ENCODE measurements at regions not wholly inside any gene's neighbourhood (a gene's known extent, or its start where the extent isn't known, plus 50 kb on each side); places are given as distances from the start of the nearest gene placed in this dataset.

DNA sequence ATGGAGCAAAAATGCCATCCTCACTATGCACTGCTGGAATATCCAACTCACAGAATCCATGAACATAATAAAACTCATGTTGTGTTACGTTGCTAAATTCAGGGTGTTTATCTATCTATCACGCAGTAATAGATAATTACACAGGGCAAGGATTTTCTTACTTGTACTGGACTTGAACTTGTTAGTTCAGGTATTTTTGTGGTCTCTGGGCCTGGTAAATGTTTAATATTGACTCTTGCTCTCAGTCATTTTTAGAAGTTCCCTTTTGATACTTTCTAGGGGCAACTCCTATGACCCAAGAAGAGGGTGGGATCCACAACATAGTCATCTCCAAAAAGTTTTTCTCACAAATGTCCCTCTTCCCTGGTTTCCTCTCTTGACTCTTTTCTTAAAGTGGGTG is 522.4 kb upstream of the IGFBP7 start:
- TF ChIP-seq CTCF (tag by site-specific recombination; IDR thresholded peaks at IDR 0.05) (no peak), SETDB1 (IDR thresholded peaks at IDR 0.05; ENCODE audit: insufficient read length, low read length) (no peak), GLI2 (tag by site-specific recombination; IDR thresholded peaks at IDR 0.05; ENCODE audit: borderline replicate concordance, low read depth) (no peak), KLF1 (tag by site-specific recombination; IDR thresholded peaks at IDR 0.05) (no peak), ZNF660 (tag by site-specific recombination; IDR thresholded peaks at IDR 0.05) (no peak), ZNF654 (tag by site-specific recombination; IDR thresholded peaks at IDR 0.05; ENCODE audit: low read depth) (no peak), REST (tag by site-specific recombination; IDR thresholded peaks at IDR 0.05) (no peak), ZNF202 (tag by site-specific recombination; IDR thresholded peaks at IDR 0.05; ENCODE audit: borderline replicate concordance) (no peak), HOXC10 (CRISPR knock-in tag; IDR thresholded peaks at IDR 0.05) (no peak), ZNF138 (tag by site-specific recombination; IDR thresholded peaks at IDR 0.05; ENCODE audit: borderline replicate concordance) (no peak), ZNF121 (tag by site-specific recombination; IDR thresholded peaks at IDR 0.05) (no peak)
- TF ChIP-seq, protein P1, sequence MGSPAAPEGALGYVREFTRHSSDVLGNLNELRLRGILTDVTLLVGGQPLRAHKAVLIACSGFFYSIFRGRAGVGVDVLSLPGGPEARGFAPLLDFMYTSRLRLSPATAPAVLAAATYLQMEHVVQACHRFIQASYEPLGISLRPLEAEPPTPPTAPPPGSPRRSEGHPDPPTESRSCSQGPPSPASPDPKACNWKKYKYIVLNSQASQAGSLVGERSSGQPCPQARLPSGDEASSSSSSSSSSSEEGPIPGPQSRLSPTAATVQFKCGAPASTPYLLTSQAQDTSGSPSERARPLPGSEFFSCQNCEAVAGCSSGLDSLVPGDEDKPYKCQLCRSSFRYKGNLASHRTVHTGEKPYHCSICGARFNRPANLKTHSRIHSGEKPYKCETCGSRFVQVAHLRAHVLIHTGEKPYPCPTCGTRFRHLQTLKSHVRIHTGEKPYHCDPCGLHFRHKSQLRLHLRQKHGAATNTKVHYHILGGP (tag by site-specific recombination; IDR thresholded peaks at IDR 0.05): no peak
